ENCODE measurements at regions not wholly inside any gene's neighbourhood (a gene's known extent, or its start where the extent isn't known, plus 50 kb on each side); places are given as distances from the start of the nearest gene placed in this dataset.

DNA sequence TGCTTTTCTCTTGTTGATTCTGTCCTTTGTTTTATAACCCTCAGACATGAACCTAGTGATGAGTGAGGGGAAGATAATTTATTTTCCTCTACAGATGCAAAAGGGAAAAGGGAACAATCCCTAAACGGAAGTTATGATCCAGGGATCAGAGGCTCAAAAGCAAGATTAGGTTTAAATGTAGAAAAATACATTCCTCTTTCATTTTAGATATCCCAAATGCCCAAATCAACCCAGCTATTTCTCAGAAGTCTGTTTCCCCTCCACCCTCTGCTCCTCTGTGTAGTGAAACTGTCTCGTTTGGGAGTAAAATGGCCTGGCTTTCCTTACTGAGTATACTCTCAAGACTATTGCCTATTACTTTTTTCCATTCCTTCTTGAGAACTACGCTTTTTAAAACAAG is 97.1 kb downstream of the PRL start:
- no peaks in the 10 kb centered on the region for H3K79me2 ChIP-seq (ENCODE audit: insufficient read depth, low read length)

GRCh38 chr6:22204153-22204552 is 92.7 kb downstream of the PRL start:
- peaks cover 6% of the 10 kb centered on the region for H3K9me3 Mint-ChIP-seq (ENCODE audit: unreplicated experiment)
- no peak overlapping the region for H3K4me3 Mint-ChIP-seq (ENCODE audit: unreplicated experiment)
- no peak overlapping the region for H3K9ac ChIP-seq (ENCODE audit: low read length)
- no peak overlapping the region for H2AFZ ChIP-seq (ENCODE audit: low read depth, low read length)
- H3K27me3 ChIP-seq (ENCODE audit: insufficient read depth, low read length): no peaks in the 10 kb centered on the region
- FAIRE-seq (no peak), DNase-seq (ENCODE audit: low read depth) (no peak)
- H3K36me3 Mint-ChIP-seq (ENCODE audit: low read depth, unreplicated experiment): peaks cover 3% of the 10 kb centered on the region
- H3K4me1 Mint-ChIP-seq (ENCODE audit: low read depth, unreplicated experiment): peaks cover 3% of the 10 kb centered on the region
- TF ChIP-seq EZH2 (IDR thresholded peaks at IDR 0.05; ENCODE audit: insufficient read depth, low read length): no peak
- TF ChIP-seq, protein P1, sequence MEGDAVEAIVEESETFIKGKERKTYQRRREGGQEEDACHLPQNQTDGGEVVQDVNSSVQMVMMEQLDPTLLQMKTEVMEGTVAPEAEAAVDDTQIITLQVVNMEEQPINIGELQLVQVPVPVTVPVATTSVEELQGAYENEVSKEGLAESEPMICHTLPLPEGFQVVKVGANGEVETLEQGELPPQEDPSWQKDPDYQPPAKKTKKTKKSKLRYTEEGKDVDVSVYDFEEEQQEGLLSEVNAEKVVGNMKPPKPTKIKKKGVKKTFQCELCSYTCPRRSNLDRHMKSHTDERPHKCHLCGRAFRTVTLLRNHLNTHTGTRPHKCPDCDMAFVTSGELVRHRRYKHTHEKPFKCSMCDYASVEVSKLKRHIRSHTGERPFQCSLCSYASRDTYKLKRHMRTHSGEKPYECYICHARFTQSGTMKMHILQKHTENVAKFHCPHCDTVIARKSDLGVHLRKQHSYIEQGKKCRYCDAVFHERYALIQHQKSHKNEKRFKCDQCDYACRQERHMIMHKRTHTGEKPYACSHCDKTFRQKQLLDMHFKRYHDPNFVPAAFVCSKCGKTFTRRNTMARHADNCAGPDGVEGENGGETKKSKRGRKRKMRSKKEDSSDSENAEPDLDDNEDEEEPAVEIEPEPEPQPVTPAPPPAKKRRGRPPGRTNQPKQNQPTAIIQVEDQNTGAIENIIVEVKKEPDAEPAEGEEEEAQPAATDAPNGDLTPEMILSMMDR (IDR thresholded peaks at IDR 0.05; ENCODE audit: insufficient read depth, low read depth, low read length): no peak
- no peak overlapping the region for H3K27ac ChIP-seq (ENCODE audit: low read depth, low read length)
- no peaks in the 10 kb centered on the region for H3K4me1 ChIP-seq (ENCODE audit: insufficient read depth, low read length)
- no peaks in the 10 kb centered on the region for H3K36me3 ChIP-seq (ENCODE audit: insufficient read depth, low read length)
- H3K4me2 ChIP-seq (ENCODE audit: low read length): no peak overlapping the region
- H3K4me3 ChIP-seq (ENCODE audit: insufficient read depth, low read depth, low read length): no peak overlapping the region
- no peaks in the 10 kb centered on the region for H3K79me2 ChIP-seq (ENCODE audit: insufficient read depth, low read length)
- H3K27me3 Mint-ChIP-seq (ENCODE audit: low read depth, unreplicated experiment): no peaks in the 10 kb centered on the region
- no peaks in the 10 kb centered on the region for H3K9me3 ChIP-seq (ENCODE audit: insufficient read depth, low read depth, low read length)
- no peaks in the 10 kb centered on the region for H4K20me1 ChIP-seq (ENCODE audit: insufficient read depth, low read length)
- no peak overlapping the region for H3K27ac Mint-ChIP-seq (ENCODE audit: unreplicated experiment)

More for the DNA sequence above, 97.1 kb downstream of the PRL start:
- H3K4me2 ChIP-seq (ENCODE audit: low read length): no peak overlapping the region
- no peaks in the 10 kb centered on the region for H3K36me3 ChIP-seq (ENCODE audit: insufficient read depth, low read length)
- H2AFZ ChIP-seq (ENCODE audit: low read depth, low read length): no peak overlapping the region
- Mint-ChIP-seq H3K4me3 (ENCODE audit: unreplicated experiment) (no peak overlapping the region), H3K9me3 (ENCODE audit: unreplicated experiment) (peaks cover 3% of the 10 kb centered on the region), H3K27ac (ENCODE audit: unreplicated experiment) (no peak overlapping the region), H3K27me3 (ENCODE audit: low read depth, unreplicated experiment) (no peaks in the 10 kb centered on the region), H3K36me3 (ENCODE audit: low read depth, unreplicated experiment) (peaks cover 13% of the 10 kb centered on the region), H3K4me1 (ENCODE audit: low read depth, unreplicated experiment) (peaks cover 17% of the 10 kb centered on the region)
- no peaks in the 10 kb centered on the region for H3K9me3 ChIP-seq (ENCODE audit: insufficient read depth, low read depth, low read length)
- DNase-seq (ENCODE audit: low read depth) (no peak), FAIRE-seq (no peak)
- no peaks in the 10 kb centered on the region for H3K4me1 ChIP-seq (ENCODE audit: insufficient read depth, low read length)
- H3K4me3 ChIP-seq (ENCODE audit: insufficient read depth, low read depth, low read length): no peak overlapping the region
- no peak overlapping the region for H3K9ac ChIP-seq (ENCODE audit: low read length)
- no peaks in the 10 kb centered on the region for H3K27me3 ChIP-seq (ENCODE audit: insufficient read depth, low read length)
- no peak overlapping the region for H3K27ac ChIP-seq (ENCODE audit: low read depth, low read length)
- no peaks in the 10 kb centered on the region for H4K20me1 ChIP-seq (ENCODE audit: insufficient read depth, low read length)
- no peak for TF ChIP-seq EZH2 (IDR thresholded peaks at IDR 0.05; ENCODE audit: insufficient read depth, low read length)
- TF ChIP-seq, protein P1 (IDR thresholded peaks at IDR 0.05; ENCODE audit: insufficient read depth, low read depth, low read length): no peak

- no peaks in the 10 kb centered on the region for H3K9me3 ChIP-seq (ENCODE audit: insufficient read depth, low read depth, low read length)
- no peaks in the 10 kb centered on the region for H3K27me3 ChIP-seq (ENCODE audit: insufficient read depth, low read length)
- Mint-ChIP-seq H3K9me3 (ENCODE audit: unreplicated experiment) (peaks cover 6% of the 10 kb centered on the region), H3K4me3 (ENCODE audit: unreplicated experiment) (no peak overlapping the region), H3K27me3 (ENCODE audit: low read depth, unreplicated experiment) (no peaks in the 10 kb centered on the region), H3K4me1 (ENCODE audit: low read depth, unreplicated experiment) (peaks cover 3% of the 10 kb centered on the region), H3K36me3 (ENCODE audit: low read depth, unreplicated experiment) (peaks cover 3% of the 10 kb centered on the region), H3K27ac (ENCODE audit: unreplicated experiment) (no peak overlapping the region)
- H3K9ac ChIP-seq (ENCODE audit: low read length): no peak overlapping the region
- H3K4me1 ChIP-seq (ENCODE audit: insufficient read depth, low read length): no peaks in the 10 kb centered on the region
- no peaks in the 10 kb centered on the region for H3K36me3 ChIP-seq (ENCODE audit: insufficient read depth, low read length)
- FAIRE-seq: no peak
- no peaks in the 10 kb centered on the region for H3K79me2 ChIP-seq (ENCODE audit: insufficient read depth, low read length)
- no peak overlapping the region for H3K4me2 ChIP-seq (ENCODE audit: low read length)
- no peak for DNase-seq (ENCODE audit: low read depth)
- no peak overlapping the region for H3K27ac ChIP-seq (ENCODE audit: low read depth, low read length)
- no peak overlapping the region for H3K4me3 ChIP-seq (ENCODE audit: insufficient read depth, low read depth, low read length)
- no peak overlapping the region for H2AFZ ChIP-seq (ENCODE audit: low read depth, low read length)
- TF ChIP-seq, protein P1 (IDR thresholded peaks at IDR 0.05; ENCODE audit: insufficient read depth, low read depth, low read length): no peak
- TF ChIP-seq EZH2 (IDR thresholded peaks at IDR 0.05; ENCODE audit: insufficient read depth, low read length): no peak
- H4K20me1 ChIP-seq (ENCODE audit: insufficient read depth, low read length): no peaks in the 10 kb centered on the region
These were observed 91.6 kb downstream of the PRL start for GRCh38 chr6:22205266-22205665.
